Mammary epithelial cell (primary cell): ENCODE measurements at regions not wholly inside any gene's neighbourhood (a gene's known extent, or its start where the extent isn't known, plus 50 kb on each side); places are given as distances from the start of the nearest gene placed in this dataset.

Experiments
- EZH2 ChIP-seq: IDR thresholded peaks from 2 replicates; pipeline ENCODE4 v1.6.1; 2012; ENCODE audit warnings: low read length, inconsistent platforms, borderline replicate concordance
- TF ChIP-seq, protein P1 (sequence below), 2 donors: IDR thresholded peaks in 1 of 2; conservative IDR thresholded peaks in 1 of 2; 2 replicates each; pipeline ENCODE4 v1.5.1; 2011 to 2012; ENCODE audit warnings: inconsistent platforms in 2 of 2, low read length in 2 of 2, mild to moderate bottlenecking in 2 of 2, control low read depth in 1 of 2, low read depth in 1 of 2; ENCODE audit not compliant: insufficient read depth in 1 of 2; ENCODE audit errors: extremely low read depth in 1 of 2

- TF ChIP-seq, protein P1, sequence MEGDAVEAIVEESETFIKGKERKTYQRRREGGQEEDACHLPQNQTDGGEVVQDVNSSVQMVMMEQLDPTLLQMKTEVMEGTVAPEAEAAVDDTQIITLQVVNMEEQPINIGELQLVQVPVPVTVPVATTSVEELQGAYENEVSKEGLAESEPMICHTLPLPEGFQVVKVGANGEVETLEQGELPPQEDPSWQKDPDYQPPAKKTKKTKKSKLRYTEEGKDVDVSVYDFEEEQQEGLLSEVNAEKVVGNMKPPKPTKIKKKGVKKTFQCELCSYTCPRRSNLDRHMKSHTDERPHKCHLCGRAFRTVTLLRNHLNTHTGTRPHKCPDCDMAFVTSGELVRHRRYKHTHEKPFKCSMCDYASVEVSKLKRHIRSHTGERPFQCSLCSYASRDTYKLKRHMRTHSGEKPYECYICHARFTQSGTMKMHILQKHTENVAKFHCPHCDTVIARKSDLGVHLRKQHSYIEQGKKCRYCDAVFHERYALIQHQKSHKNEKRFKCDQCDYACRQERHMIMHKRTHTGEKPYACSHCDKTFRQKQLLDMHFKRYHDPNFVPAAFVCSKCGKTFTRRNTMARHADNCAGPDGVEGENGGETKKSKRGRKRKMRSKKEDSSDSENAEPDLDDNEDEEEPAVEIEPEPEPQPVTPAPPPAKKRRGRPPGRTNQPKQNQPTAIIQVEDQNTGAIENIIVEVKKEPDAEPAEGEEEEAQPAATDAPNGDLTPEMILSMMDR (conservative IDR thresholded peaks at IDR 0.05 in 1 of 2, IDR thresholded peaks at IDR 0.05 in 1 of 2; ENCODE audit: extremely low read depth in 1 of 2, insufficient read depth in 1 of 2, low read depth in 1 of 2, low read length in 2 of 2), result no peak
- no peak for TF ChIP-seq EZH2
These were observed 141.3 kb downstream of the SLITRK6 start for GRCh38 chr13:85657942-85658341.
